ENCODE measurements at regions not wholly inside any gene's neighbourhood (a gene's known extent, or its start where the extent isn't known, plus 50 kb on each side); places are given as distances from the start of the nearest gene placed in this dataset.

GRCh38 chr13:106036870-106037269 is 498.6 kb downstream of the EFNB2 start:
- H3K27ac Mint-ChIP-seq = no peak overlapping the region

DNA sequence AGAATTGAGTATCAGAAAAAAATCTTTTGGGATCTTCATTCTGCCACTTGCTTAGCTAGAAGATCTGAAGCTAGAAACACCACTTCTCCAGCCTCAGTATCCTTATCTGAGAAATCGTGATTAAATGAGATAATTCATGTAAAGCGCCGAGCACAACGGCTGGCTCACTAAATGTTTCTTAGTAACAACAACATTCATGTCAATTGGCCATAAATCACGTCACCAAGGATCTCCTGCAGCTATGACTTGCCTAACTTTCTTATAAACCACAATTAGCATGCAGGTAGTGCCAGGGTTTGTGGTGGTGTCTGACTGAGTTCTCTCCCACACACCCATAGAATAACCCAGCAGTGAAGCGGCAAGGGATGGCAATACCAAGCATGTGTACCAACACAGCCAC is 501.3 kb downstream of the EFNB2 start:
- ATAC-seq (no peak), DNase-seq (no peak)
- H3K4me3 Mint-ChIP-seq = no peak overlapping the region
- no peak overlapping the region for H3K27ac Mint-ChIP-seq
- H3K27me3 Mint-ChIP-seq = no peaks in the 10 kb centered on the region
- peaks cover 4% of the 10 kb centered on the region for H3K9me3 Mint-ChIP-seq
- no peaks in the 10 kb centered on the region for H3K36me3 Mint-ChIP-seq (ENCODE audit: low read depth)
- H3K4me1 Mint-ChIP-seq = no peaks in the 10 kb centered on the region

More at GRCh38 chr13:106036870-106037269, 498.6 kb downstream of the EFNB2 start:
- H3K9me3 Mint-ChIP-seq = peaks cover 4% of the 10 kb centered on the region
- H3K4me3 Mint-ChIP-seq = no peak overlapping the region
- no peaks in the 10 kb centered on the region for H3K4me1 Mint-ChIP-seq
- ATAC-seq (no peak), DNase-seq (no peak)
- no peaks in the 10 kb centered on the region for H3K27me3 Mint-ChIP-seq
- no peaks in the 10 kb centered on the region for H3K36me3 Mint-ChIP-seq (ENCODE audit: low read depth)

GRCh38 chr13:106033659-106034058 is 501.8 kb downstream of the EFNB2 start:
- H3K36me3 Mint-ChIP-seq (ENCODE audit: low read depth) = no peaks in the 10 kb centered on the region
- H3K4me1 Mint-ChIP-seq = no peaks in the 10 kb centered on the region
- no peak for ATAC-seq
- no peak for DNase-seq
- no peak overlapping the region for H3K27ac Mint-ChIP-seq
- H3K9me3 Mint-ChIP-seq = peaks cover 4% of the 10 kb centered on the region
- no peaks in the 10 kb centered on the region for H3K27me3 Mint-ChIP-seq
- H3K4me3 Mint-ChIP-seq = no peak overlapping the region

GRCh38 chr13:106032441-106032840 is 503.0 kb downstream of the EFNB2 start:
- no peaks in the 10 kb centered on the region for H3K27me3 Mint-ChIP-seq

DNA sequence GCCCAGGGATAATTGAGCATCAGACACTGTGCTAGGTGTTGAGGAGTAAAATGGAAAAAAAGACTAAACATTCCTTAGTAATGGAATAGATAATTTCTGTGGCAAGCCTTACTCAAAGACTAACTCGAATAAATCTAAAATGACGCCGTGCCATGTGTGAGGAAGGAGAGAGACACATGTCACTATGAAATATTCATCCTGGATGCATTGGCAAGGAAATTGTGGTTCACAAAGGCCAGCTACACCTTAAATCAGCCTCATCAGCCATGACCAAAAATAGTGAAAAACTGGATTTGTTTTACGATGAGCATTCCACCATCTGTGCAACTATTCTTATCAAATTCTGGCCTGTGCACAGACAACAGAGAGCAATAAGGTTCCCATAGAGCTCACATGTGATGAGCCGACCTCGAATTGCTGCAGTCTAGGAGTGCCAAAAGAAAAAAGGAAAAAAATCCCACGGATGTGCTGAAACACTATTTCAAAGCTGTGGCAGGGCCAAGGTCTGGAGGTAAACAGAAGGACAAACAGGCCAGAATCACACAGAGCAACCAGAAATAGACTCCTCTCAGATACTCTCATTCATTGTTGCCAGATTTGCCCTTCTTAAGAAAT is 505.7 kb downstream of the EFNB2 start:
- no peak for ATAC-seq
- Mint-ChIP-seq H3K4me3 (no peak overlapping the region), H3K4me1 (no peaks in the 10 kb centered on the region), H3K27me3 (no peaks in the 10 kb centered on the region), H3K36me3 (ENCODE audit: low read depth) (no peaks in the 10 kb centered on the region), H3K9me3 (no peaks in the 10 kb centered on the region), H3K27ac (no peak overlapping the region)
- no peak for DNase-seq

More at GRCh38 chr13:106032441-106032840, 503.0 kb downstream of the EFNB2 start:
- H3K4me1 Mint-ChIP-seq = no peaks in the 10 kb centered on the region
- ATAC-seq = no peak
- DNase-seq = no peak
- no peak overlapping the region for H3K4me3 Mint-ChIP-seq
- no peak overlapping the region for H3K27ac Mint-ChIP-seq
- H3K9me3 Mint-ChIP-seq = peaks cover 2% of the 10 kb centered on the region
- no peaks in the 10 kb centered on the region for H3K36me3 Mint-ChIP-seq (ENCODE audit: low read depth)

DNA sequence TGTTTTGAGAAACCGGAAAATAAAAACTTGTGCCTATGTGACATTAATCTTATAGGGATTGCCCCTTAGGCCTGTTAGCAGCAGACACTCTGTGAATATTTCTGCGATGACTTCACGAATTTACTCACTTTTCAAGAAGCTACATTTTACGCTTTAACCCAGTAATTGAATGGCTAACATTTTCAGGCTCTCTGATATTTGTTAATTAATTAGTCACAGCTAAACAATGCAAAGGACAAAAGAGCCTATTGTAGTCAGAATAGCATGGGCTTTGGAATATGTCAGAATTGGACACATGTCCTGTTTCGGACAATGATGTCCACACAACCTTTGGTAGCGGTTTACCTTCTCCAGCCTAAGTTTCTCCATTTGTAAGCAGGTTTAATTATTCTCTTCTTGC is 506.6 kb downstream of the EFNB2 start:
- no peaks in the 10 kb centered on the region for H3K27me3 Mint-ChIP-seq
- no peak for DNase-seq
- H3K36me3 Mint-ChIP-seq (ENCODE audit: low read depth) = no peaks in the 10 kb centered on the region

DNA sequence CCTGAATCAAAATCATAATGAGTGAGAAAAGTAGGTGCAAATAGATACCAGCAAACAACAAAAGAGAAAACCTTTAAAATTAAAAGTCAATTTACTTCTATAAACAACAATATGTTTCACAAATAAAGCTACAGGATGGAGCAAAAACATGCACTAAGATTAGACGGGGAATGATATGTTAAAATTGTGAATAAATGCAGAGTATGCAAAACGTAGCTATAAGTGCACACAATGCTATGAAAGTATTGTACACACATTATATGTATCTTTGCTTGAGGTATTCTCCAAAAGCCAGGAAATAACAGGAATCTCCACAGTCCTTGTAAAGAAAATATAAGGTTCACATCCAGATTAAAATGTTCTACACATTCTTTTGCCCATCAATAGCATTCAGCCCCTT is 523.9 kb downstream of the EFNB2 start:
- H3K27me3 Mint-ChIP-seq = no peaks in the 10 kb centered on the region
- H3K9me3 Mint-ChIP-seq = no peaks in the 10 kb centered on the region
- DNase-seq = no peak
- H3K4me1 Mint-ChIP-seq = no peaks in the 10 kb centered on the region
- no peak overlapping the region for H3K4me3 Mint-ChIP-seq
- no peak overlapping the region for H3K27ac Mint-ChIP-seq
- no peak for ATAC-seq
- no peaks in the 10 kb centered on the region for H3K36me3 Mint-ChIP-seq (ENCODE audit: low read depth)

More for the DNA sequence above, 506.6 kb downstream of the EFNB2 start:
- Mint-ChIP-seq H3K4me1 (no peaks in the 10 kb centered on the region), H3K9me3 (no peaks in the 10 kb centered on the region), H3K4me3 (no peak overlapping the region), H3K27ac (no peak overlapping the region)
- ATAC-seq = no peak

DNA sequence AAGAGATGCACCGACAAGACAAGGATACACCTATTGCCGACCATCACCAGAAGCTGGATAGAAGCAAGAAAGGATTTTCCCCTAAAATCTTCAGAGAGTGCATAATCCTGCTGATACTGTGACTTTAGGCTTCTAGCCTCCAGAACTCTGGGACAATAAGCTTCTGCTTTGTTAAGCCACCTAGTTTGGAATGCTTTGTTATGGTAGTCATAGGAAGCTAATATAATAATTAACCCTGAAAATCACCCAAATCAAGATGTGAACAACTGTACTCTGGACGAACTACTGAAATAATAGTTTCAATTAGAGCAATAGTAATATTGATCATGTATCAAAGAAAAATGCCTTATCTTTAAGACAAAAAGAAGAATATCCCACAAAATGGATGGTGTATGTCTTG is 524.6 kb downstream of the EFNB2 start:
- Mint-ChIP-seq H3K36me3 (ENCODE audit: low read depth) (no peaks in the 10 kb centered on the region), H3K9me3 (no peaks in the 10 kb centered on the region), H3K4me1 (no peaks in the 10 kb centered on the region), H3K4me3 (no peak overlapping the region), H3K27me3 (no peaks in the 10 kb centered on the region), H3K27ac (no peak overlapping the region)
- no peak for DNase-seq
- ATAC-seq = no peak

- no peaks in the 10 kb centered on the region for H3K9me3 Mint-ChIP-seq
- H3K27ac Mint-ChIP-seq = no peak overlapping the region
- no peak for ATAC-seq
- H3K4me3 Mint-ChIP-seq = no peak overlapping the region
- DNase-seq = no peak
- no peaks in the 10 kb centered on the region for H3K4me1 Mint-ChIP-seq
- H3K36me3 Mint-ChIP-seq (ENCODE audit: low read depth) = no peaks in the 10 kb centered on the region
- no peaks in the 10 kb centered on the region for H3K27me3 Mint-ChIP-seq
Measured at GRCh38 chr13:106008540-106008939, 526.9 kb downstream of the EFNB2 start.

GRCh38 chr13:106007156-106007555 is 528.3 kb downstream of the EFNB2 start:
- no peak for DNase-seq
- H3K27ac Mint-ChIP-seq = no peak overlapping the region
- no peaks in the 10 kb centered on the region for H3K36me3 Mint-ChIP-seq (ENCODE audit: low read depth)
- no peaks in the 10 kb centered on the region for H3K9me3 Mint-ChIP-seq
- no peak overlapping the region for H3K4me3 Mint-ChIP-seq
- H3K4me1 Mint-ChIP-seq = no peaks in the 10 kb centered on the region
- no peak for ATAC-seq
- no peaks in the 10 kb centered on the region for H3K27me3 Mint-ChIP-seq

DNA sequence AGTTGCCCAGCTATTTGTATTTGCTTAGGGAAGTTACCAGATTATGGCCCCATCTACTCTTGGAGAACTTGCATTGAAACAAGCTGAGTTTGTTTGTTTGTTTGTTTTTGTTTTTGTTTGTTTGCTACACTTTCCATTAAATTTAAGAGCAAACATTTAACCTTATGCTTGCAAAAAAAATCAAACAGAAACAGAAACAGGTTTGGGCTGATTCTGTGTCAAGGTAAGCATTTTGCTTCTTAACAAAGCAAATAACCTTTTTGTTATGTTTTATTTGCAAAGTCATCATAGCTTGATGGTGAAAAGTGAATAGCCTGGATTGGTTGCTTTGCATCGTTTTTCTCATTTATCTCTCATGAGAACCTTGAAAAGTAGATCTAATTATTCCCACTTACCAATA is 531.8 kb downstream of the EFNB2 start:
- no peaks in the 10 kb centered on the region for H3K27me3 Mint-ChIP-seq
- H3K4me1 Mint-ChIP-seq = no peaks in the 10 kb centered on the region
- H3K27ac Mint-ChIP-seq = no peak overlapping the region
- ATAC-seq (no peak), DNase-seq (no peak)
- H3K4me3 Mint-ChIP-seq = no peak overlapping the region
- H3K36me3 Mint-ChIP-seq (ENCODE audit: low read depth) = no peaks in the 10 kb centered on the region
- H3K9me3 Mint-ChIP-seq = peaks cover 3% of the 10 kb centered on the region

- no peak for ATAC-seq
Measured at GRCh38 chr13:106001443-106001842, 534.0 kb downstream of the EFNB2 start.

GRCh38 chr13:105997581-105998550 is 537.6 kb downstream of the EFNB2 start:
- peaks cover 2% of the 10 kb centered on the region for H3K27me3 Mint-ChIP-seq
- H3K9me3 Mint-ChIP-seq = peaks cover 5% of the 10 kb centered on the region
- ATAC-seq = no peak
- no peak overlapping the region for H3K27ac Mint-ChIP-seq
- H3K4me1 Mint-ChIP-seq = no peaks in the 10 kb centered on the region
- no peak overlapping the region for H3K4me3 Mint-ChIP-seq
- no peaks in the 10 kb centered on the region for H3K36me3 Mint-ChIP-seq (ENCODE audit: low read depth)
- DNase-seq = no peak

More at GRCh38 chr13:106001443-106001842, 534.0 kb downstream of the EFNB2 start:
- Mint-ChIP-seq H3K9me3 (peaks cover 5% of the 10 kb centered on the region), H3K36me3 (ENCODE audit: low read depth) (no peaks in the 10 kb centered on the region), H3K4me1 (no peaks in the 10 kb centered on the region), H3K27ac (no peak overlapping the region), H3K27me3 (peaks cover 2% of the 10 kb centered on the region), H3K4me3 (no peak overlapping the region)
- no peak for DNase-seq

DNA sequence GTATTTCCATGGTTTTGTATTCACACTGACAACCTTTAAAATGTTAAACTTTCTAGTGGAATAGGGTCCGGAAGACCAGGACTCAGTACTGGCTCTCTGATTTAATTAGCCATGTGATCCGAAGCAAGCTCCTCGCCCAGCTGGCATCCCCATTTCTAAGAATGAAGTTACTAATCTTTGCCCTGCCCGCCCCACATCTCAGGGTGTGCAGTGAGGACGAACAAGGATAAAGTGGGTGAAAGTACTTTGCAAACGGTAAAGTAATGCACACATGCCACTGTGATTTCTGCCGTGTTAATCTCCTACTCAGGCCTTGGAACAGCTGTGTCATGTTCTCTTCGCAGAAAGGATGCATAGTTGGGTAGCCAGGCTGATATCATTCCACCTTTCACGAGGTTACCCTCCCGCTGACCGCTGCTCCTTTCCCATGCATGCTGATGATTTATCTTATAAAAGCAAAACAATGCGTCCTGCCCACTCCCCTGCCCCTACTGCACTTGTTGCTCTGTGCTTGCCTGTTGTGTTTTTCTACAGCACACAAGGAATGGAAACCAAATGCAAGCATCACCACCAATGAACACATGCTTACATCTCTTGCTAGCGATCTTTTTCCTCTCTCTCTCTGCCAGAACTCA is 539.0 kb downstream of the EFNB2 start:
- Mint-ChIP-seq H3K4me1 (no peaks in the 10 kb centered on the region), H3K27me3 (peaks cover 2% of the 10 kb centered on the region), H3K27ac (no peak overlapping the region), H3K4me3 (no peak overlapping the region), H3K9me3 (peaks cover 5% of the 10 kb centered on the region), H3K36me3 (ENCODE audit: low read depth) (no peaks in the 10 kb centered on the region)
- DNase-seq (no peak), ATAC-seq (no peak)

- Mint-ChIP-seq H3K4me1 (no peaks in the 10 kb centered on the region), H3K27me3 (peaks cover 2% of the 10 kb centered on the region), H3K36me3 (ENCODE audit: low read depth) (no peaks in the 10 kb centered on the region), H3K9me3 (peaks cover 5% of the 10 kb centered on the region), H3K27ac (no peak overlapping the region), H3K4me3 (no peak overlapping the region)
- no peak for DNase-seq
- no peak for ATAC-seq
Measured at GRCh38 chr13:105994340-105994739, 541.1 kb downstream of the EFNB2 start.
